ENCODE measurements at regions not wholly inside any gene's neighbourhood (a gene's known extent, or its start where the extent isn't known, plus 50 kb on each side); places are given as distances from the start of the nearest gene placed in this dataset.

DNA sequence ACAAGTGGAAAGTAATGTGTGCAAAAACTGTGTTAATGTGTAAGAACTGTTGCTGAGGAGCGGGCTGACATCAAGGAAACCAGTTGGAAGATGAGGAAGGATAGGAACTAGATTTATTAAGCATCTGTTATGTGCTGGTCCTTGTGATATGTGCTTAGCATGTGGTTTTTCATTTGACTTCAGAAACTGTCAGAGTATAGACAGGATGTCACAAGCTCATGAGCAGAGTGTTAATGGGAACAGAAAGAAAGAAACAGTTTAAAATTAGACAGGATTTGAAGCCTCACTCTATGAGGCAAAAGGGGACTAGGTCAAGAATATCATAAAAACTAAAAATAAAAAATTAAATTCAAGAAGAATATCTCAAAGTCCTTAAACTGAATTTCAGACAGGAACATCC, 270.6 kb upstream of the DPPA4 start:
- TF ChIP-seq CTCF (IDR thresholded peaks at IDR 0.05 in 2 of 3, conservative IDR thresholded peaks at IDR 0.05 in 1 of 3; ENCODE audit: insufficient read depth in 2 of 3, low read depth in 1 of 3, low read length in 3 of 3) = no peak
- TF ChIP-seq FOSL1 (tag; conservative IDR thresholded peaks at IDR 0.05) = no peak
- no peak for TF ChIP-seq SUPT5H (IDR thresholded peaks at IDR 0.05)
- no peak for TF ChIP-seq HDAC2 (IDR thresholded peaks at IDR 0.05)
- no peak for TF ChIP-seq BDP1 (IDR thresholded peaks at IDR 0.05; ENCODE audit: insufficient read depth, insufficient read length)
- TF ChIP-seq ZNF384 (IDR thresholded peaks at IDR 0.05; ENCODE audit: low read depth, low read length) = no peak
- no peak for TF ChIP-seq ZNF655 (CRISPR knock-in tag; IDR thresholded peaks at IDR 0.05)
- TF ChIP-seq FOS (IDR thresholded peaks at IDR 0.05; ENCODE audit: extremely low read depth, insufficient read length) = no peak
- TF ChIP-seq, protein P1, sequence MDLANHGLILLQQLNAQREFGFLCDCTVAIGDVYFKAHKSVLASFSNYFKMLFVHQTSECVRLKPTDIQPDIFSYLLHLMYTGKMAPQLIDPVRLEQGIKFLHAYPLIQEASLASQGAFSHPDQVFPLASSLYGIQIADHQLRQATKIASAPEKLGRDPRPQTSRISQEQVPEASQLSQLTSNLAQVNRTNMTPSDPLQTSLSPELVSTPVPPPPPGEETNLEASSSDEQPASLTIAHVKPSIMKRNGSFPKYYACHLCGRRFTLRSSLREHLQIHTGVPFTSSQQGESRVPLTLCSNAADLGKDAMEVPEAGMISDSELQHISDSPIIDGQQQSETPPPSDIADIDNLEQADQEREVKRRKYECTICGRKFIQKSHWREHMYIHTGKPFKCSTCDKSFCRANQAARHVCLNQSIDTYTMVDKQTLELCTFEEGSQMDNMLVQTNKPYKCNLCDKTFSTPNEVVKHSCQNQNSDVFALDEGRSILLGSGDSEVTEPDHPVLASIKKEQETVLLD (IDR thresholded peaks at IDR 0.05) = no peak
- no peak for TF ChIP-seq BRD9 (IDR thresholded peaks at IDR 0.05; ENCODE audit: low read depth, partially characterized antibody)

Measured in K562 (cell line).